GM12865 (cell line): ENCODE measurements at regions not wholly inside any gene's neighbourhood (a gene's known extent, or its start where the extent isn't known, plus 50 kb on each side); places are given as distances from the start of the nearest gene placed in this dataset.

Experiments used
- DNase-seq: peaks from one replicate; pipeline ENCODE4 v3.0.0; 2010; ENCODE audit warnings: low read depth
- H3K4me3 ChIP-seq: 2 replicates; pipeline ENCODE4 v1.5.1; 2011; ENCODE audit warnings: mild to moderate bottlenecking, low read depth, low read length, control low read depth
- CTCF ChIP-seq: IDR thresholded peaks from 2 replicates; pipeline ENCODE4 v1.5.1; 2011; ENCODE audit warnings: low read length, control low read depth, low read depth, inconsistent platforms; ENCODE audit not compliant: insufficient read depth; ENCODE audit errors: missing control alignments

GRCh38 chr7:73966062-73966940 lies 61.7 kb upstream of the ELN start:
- no peak for TF ChIP-seq CTCF
- H3K4me3 ChIP-seq: no peak overlapping the region
- DNase-seq: no peak

- TF ChIP-seq CTCF: no peak
- no peak for DNase-seq
- H3K4me3 ChIP-seq: no peak overlapping the region
These were observed 60.8 kb upstream of the ELN start for GRCh38 chr7:73966941-73967831.

- no peak overlapping the region for H3K4me3 ChIP-seq
- TF ChIP-seq CTCF: no peak
- DNase-seq: no peak
These were observed 60.1 kb upstream of the ELN start for GRCh38 chr7:73967832-73968290.

- TF ChIP-seq CTCF: no peak
- H3K4me3 ChIP-seq: no peak overlapping the region
- no peak for DNase-seq
These were observed 59.5 kb upstream of the ELN start for GRCh38 chr7:73968487-73968886.

GRCh38 chr7:73969991-73970390 lies 58.0 kb upstream of the ELN start:
- no peak overlapping the region for H3K4me3 ChIP-seq
- no peak for DNase-seq
- TF ChIP-seq CTCF: no peak

- no peak for DNase-seq
These were observed 57.2 kb upstream of the ELN start for GRCh38 chr7:73970801-73971229.

More at GRCh38 chr7:73970801-73971229, 57.2 kb upstream of the ELN start:
- H3K4me3 ChIP-seq: no peak overlapping the region
- no peak for TF ChIP-seq CTCF
